Choroid plexus epithelial cell (primary cell): ENCODE measurements at regions not wholly inside any gene's neighbourhood (a gene's known extent, or its start where the extent isn't known, plus 50 kb on each side); places are given as distances from the start of the nearest gene placed in this dataset.

Experiments used
- DNase-seq: peaks from one replicate; pipeline ENCODE4 v3.0.0-alpha.2; 2010; ENCODE audit warnings: low read depth
- H3K4me3 ChIP-seq: 2 replicates; pipeline ENCODE4 v1.5.1; 2011; ENCODE audit warnings: low read depth, mild to moderate bottlenecking, control low read depth, low read length, moderate library complexity
- TF ChIP-seq, protein P1 (sequence below): conservative IDR thresholded peaks from 2 replicates; pipeline ENCODE4 v1.5.1; 2011; ENCODE audit warnings: low read depth, mild to moderate bottlenecking, control low read depth, inconsistent platforms, low read length, moderate library complexity

GRCh38 chr13:29906432-29907011 is 56.1 kb upstream of the UBL3 start:
- TF ChIP-seq, protein P1, sequence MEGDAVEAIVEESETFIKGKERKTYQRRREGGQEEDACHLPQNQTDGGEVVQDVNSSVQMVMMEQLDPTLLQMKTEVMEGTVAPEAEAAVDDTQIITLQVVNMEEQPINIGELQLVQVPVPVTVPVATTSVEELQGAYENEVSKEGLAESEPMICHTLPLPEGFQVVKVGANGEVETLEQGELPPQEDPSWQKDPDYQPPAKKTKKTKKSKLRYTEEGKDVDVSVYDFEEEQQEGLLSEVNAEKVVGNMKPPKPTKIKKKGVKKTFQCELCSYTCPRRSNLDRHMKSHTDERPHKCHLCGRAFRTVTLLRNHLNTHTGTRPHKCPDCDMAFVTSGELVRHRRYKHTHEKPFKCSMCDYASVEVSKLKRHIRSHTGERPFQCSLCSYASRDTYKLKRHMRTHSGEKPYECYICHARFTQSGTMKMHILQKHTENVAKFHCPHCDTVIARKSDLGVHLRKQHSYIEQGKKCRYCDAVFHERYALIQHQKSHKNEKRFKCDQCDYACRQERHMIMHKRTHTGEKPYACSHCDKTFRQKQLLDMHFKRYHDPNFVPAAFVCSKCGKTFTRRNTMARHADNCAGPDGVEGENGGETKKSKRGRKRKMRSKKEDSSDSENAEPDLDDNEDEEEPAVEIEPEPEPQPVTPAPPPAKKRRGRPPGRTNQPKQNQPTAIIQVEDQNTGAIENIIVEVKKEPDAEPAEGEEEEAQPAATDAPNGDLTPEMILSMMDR, result no peak
- no peak for DNase-seq
- H3K4me3 ChIP-seq, result no peak overlapping the region

GRCh38 chr13:29905845-29906244 is 55.4 kb upstream of the UBL3 start:
- DNase-seq, result peak; percentile 77
- no peak overlapping the region for H3K4me3 ChIP-seq
- TF ChIP-seq, protein P1, result no peak

DNA sequence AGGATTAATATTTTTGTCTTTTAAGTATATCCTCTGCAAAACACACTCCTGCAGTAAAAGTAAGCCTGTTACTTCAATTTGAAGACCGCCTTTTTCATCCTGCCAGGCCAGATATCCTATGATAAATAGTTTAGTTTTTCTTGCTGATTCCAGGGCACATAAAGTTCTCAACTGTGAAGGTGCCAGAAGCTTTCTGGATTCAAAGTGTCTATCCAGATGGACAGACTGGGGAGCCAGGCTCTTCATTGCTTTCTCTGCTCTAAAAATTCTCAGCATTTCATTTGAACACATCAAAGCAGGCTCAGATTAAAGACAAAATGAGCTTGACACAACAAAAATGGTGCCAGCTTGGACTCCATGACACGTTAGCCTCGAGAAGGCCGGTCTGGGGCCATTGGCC is 53.6 kb upstream of the UBL3 start:
- TF ChIP-seq, protein P1, result no peak
- DNase-seq, result no peak
- no peak overlapping the region for H3K4me3 ChIP-seq

DNA sequence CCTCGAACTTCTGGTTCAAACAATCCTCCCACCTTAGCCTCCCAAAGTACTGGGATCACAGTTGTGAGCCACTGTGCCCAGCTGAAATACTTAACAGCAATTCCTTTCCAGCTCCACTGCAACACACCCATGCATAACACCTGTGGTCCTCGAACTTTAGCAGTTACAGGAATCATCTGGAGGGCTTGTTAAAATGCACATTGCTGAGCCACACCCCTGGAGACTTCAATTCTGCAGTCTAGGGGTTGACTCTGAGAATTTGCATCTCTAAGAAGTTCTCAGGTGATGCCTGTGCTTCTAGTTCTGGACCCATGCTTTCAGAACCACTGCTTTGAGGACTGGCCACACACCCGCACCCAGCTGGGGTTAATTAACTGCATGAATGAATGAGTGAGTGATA is 53.1 kb upstream of the UBL3 start:
- DNase-seq, result no peak
- TF ChIP-seq, protein P1, result no peak
- H3K4me3 ChIP-seq, result no peak overlapping the region

GRCh38 chr13:29902632-29903305 is 52.4 kb upstream of the UBL3 start:
- H3K4me3 ChIP-seq, result no peak overlapping the region
- TF ChIP-seq, protein P1, result no peak
- DNase-seq, result no peak

DNA sequence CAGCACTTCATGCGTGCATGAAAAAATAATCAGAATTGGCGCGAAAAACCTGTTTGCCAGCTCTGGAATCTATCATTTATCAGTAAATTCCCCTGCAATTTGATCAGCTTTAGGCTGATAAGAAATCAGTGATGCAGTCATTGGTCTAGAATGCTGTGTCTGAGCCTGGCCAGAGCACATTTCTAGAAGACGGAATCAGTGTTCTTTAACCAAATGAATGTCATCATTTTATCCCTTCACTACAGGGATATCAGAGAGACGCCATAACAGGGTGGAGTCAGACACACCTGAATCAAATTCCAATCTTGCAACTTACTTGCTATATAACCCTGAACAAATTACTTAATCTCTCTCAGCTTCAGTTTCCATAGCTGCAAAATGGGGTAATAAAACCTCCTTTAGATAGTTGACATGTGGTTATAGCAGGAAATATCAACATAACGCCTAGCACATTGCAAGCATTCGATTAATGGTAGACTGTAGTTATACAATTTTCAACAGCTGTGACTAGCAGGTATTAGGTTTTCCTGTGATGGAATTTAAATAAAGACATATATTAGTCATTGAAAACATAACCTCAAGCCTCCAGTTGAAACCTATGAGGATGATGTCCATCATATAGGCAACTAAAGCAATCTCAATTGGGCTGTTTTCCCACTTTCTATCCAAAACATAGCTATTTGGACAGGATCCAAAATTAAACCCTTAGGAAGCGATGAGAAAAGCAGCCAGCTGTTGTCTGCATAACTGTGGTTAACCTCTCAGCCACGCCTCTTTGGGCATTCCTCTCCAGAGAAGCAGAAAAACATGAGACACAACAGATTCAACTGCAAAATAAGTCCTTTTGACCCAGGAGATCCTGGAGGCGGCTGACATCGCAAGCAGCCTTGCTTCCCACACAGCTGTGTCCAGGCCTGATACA is 51.6 kb upstream of the UBL3 start:
- no peak overlapping the region for H3K4me3 ChIP-seq
- TF ChIP-seq, protein P1, result no peak
- peak; percentile 99 for DNase-seq
